Nephron progenitor cell (in vitro differentiated cells): ENCODE measurements at regions not wholly inside any gene's neighbourhood (a gene's known extent, or its start where the extent isn't known, plus 50 kb on each side); places are given as distances from the start of the nearest gene placed in this dataset.

Source experiments
- DNase-seq: peaks from one replicate; pipeline ENCODE4 v3.0.0; 2021
- H3K27ac Mint-ChIP-seq: 2 replicates; pipeline ENCODE4 v1.8.0; 2021; ENCODE audit warnings: mild to moderate bottlenecking, moderate library complexity, mixed read lengths
- H3K27me3 Mint-ChIP-seq: 2 replicates; pipeline ENCODE4 v1.8.0; 2021; ENCODE audit warnings: mild to moderate bottlenecking, low read depth, mixed read lengths; ENCODE audit not compliant: poor library complexity
- H3K36me3 Mint-ChIP-seq: 2 replicates; pipeline ENCODE4 v1.8.0; 2021; ENCODE audit warnings: low read depth, mixed read lengths
- H3K4me1 Mint-ChIP-seq: 2 replicates; pipeline ENCODE4 v1.8.0; 2021; ENCODE audit warnings: mixed read lengths
- H3K4me3 Mint-ChIP-seq: 2 replicates; pipeline ENCODE4 v1.8.0; 2021; ENCODE audit warnings: mild to moderate bottlenecking, moderate library complexity, mixed read lengths
- H3K9me3 Mint-ChIP-seq: 2 replicates; pipeline ENCODE4 v1.8.0; 2021; ENCODE audit warnings: mild to moderate bottlenecking, moderate library complexity, mixed read lengths
- TF ChIP-seq, protein P1 (sequence below): fragments of 200-600 bp; sonication (generic); IDR thresholded peaks from 2 replicates; pipeline ENCODE4 v1.5.0; 2021; ENCODE audit warnings: antibody characterized with exemption

DNA sequence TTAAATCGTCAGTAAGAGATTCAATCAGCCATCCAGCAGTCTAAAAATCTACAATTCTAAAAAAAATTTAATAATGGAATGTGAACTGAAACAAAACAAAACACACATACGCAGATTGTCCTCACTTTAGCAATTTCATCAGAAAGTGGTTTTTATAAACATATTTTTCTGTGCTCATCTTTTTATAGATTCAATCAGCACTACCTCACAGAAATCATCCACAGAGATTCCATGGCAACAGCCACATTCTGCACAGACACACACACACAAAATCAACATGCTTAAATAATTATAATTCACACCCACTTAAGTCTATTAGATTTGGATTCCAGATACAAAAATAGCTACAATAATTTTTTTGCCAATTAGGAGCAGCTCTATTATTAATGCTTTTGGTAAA, 149.0 kb upstream of the KCNIP4 start:
- Mint-ChIP-seq H3K9me3 (no peaks in the 10 kb centered on the region), H3K27ac (no peak overlapping the region), H3K27me3 (peaks cover 8% of the 10 kb centered on the region), H3K4me3 (no peak overlapping the region), H3K4me1 (peaks cover 11% of the 10 kb centered on the region), H3K36me3 (no peaks in the 10 kb centered on the region)
- no peak for DNase-seq
- TF ChIP-seq, protein P1, sequence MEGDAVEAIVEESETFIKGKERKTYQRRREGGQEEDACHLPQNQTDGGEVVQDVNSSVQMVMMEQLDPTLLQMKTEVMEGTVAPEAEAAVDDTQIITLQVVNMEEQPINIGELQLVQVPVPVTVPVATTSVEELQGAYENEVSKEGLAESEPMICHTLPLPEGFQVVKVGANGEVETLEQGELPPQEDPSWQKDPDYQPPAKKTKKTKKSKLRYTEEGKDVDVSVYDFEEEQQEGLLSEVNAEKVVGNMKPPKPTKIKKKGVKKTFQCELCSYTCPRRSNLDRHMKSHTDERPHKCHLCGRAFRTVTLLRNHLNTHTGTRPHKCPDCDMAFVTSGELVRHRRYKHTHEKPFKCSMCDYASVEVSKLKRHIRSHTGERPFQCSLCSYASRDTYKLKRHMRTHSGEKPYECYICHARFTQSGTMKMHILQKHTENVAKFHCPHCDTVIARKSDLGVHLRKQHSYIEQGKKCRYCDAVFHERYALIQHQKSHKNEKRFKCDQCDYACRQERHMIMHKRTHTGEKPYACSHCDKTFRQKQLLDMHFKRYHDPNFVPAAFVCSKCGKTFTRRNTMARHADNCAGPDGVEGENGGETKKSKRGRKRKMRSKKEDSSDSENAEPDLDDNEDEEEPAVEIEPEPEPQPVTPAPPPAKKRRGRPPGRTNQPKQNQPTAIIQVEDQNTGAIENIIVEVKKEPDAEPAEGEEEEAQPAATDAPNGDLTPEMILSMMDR = no peak

DNA sequence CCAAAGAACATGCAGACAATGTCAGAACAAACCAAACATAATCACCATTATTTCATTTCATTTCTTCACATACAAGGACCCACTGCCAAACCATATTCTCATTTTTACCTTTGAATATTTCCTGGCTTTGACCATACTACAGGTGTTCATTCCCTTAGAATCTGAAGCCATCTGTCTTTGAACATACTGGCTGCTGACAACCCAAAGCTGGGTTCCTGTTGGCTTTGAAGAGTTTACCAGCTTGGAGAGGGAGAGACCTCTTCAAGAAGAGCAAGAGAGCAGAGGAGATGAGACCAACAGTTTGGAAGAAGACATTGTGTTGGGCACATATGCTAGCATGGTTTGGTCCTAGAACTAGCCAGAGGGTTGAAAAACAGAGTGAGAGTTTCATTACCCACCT, 145.6 kb upstream of the KCNIP4 start:
- Mint-ChIP-seq H3K4me3 (no peak overlapping the region), H3K4me1 (peaks cover 16% of the 10 kb centered on the region), H3K27me3 (peaks cover 8% of the 10 kb centered on the region), H3K27ac (no peak overlapping the region), H3K36me3 (no peaks in the 10 kb centered on the region), H3K9me3 (no peaks in the 10 kb centered on the region)
- TF ChIP-seq, protein P1 = no peak
- DNase-seq = no peak

DNA sequence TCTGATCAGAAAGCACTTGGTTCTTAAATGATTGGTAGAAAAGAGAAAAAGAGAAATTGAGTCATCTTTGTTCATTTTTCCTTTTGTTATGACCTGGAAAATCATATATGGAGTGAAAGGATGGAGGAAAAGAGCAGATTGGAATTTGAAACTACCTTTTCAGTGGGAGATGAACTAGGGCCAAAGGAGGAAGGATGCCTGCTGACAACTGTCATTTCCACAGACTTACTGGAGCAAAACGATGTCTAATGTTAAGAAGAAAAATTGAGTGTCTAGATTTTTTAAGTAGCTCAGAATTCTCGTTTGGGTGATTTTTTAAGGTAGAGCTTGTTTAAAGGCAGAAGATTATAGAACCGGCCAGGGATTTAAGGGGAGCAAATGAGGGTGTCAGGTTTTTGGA, 144.6 kb upstream of the KCNIP4 start:
- TF ChIP-seq, protein P1 = no peak
- no peaks in the 10 kb centered on the region for H3K9me3 Mint-ChIP-seq
- no peaks in the 10 kb centered on the region for H3K36me3 Mint-ChIP-seq
- DNase-seq = no peak
- no peak overlapping the region for H3K4me3 Mint-ChIP-seq
- no peak overlapping the region for H3K27ac Mint-ChIP-seq
- H3K4me1 Mint-ChIP-seq = peaks cover 16% of the 10 kb centered on the region
- H3K27me3 Mint-ChIP-seq = peaks cover 8% of the 10 kb centered on the region

DNA sequence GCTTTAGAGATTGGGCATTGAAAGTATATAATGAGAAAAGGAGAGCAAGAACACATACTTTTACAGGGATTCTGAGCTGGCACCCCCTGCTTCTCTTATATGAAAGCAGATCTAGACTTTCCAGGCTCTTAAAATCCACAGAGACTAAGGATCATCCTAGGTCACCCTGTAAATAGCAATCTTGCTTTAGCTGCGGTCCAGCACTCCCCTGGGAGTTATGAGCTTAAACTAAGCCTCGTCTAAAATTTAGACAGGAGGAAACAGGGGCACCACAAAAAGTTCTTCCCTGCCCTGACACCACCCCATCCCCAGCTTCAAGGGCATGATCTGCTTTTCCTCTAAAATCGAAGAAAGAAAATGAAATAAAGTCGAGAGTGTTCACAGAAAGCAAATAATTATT, 143.3 kb upstream of the KCNIP4 start:
- Mint-ChIP-seq H3K27ac (no peak overlapping the region), H3K36me3 (no peaks in the 10 kb centered on the region), H3K27me3 (peaks cover 8% of the 10 kb centered on the region), H3K4me3 (no peak overlapping the region), H3K4me1 (peaks cover 16% of the 10 kb centered on the region), H3K9me3 (peaks cover 8% of the 10 kb centered on the region)
- TF ChIP-seq, protein P1 = no peak
- DNase-seq = no peak

DNA sequence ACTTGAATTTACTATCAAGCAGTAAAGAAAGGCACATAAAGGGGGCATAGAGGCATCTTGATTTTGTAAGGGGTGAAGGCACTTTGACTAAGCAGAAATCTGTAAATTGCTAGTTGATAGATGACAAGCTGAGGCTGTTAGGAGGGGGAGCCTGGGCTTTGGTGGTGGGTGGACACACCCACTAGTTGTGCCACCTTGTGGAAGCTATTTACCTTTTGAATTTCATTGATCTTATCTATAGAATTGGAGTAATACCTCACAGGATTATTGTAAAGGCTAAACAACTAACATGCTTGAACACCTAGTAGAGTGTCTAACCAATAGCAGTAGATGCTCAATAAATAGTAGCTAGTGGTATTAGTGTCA, 142.8 kb upstream of the KCNIP4 start:
- no peak for DNase-seq
- H3K27me3 Mint-ChIP-seq = peaks cover 8% of the 10 kb centered on the region
- TF ChIP-seq, protein P1 = no peak
- H3K4me3 Mint-ChIP-seq = no peak overlapping the region
- peaks cover 16% of the 10 kb centered on the region for H3K4me1 Mint-ChIP-seq
- no peak overlapping the region for H3K27ac Mint-ChIP-seq
- H3K9me3 Mint-ChIP-seq = peaks cover 14% of the 10 kb centered on the region
- H3K36me3 Mint-ChIP-seq = no peaks in the 10 kb centered on the region

DNA sequence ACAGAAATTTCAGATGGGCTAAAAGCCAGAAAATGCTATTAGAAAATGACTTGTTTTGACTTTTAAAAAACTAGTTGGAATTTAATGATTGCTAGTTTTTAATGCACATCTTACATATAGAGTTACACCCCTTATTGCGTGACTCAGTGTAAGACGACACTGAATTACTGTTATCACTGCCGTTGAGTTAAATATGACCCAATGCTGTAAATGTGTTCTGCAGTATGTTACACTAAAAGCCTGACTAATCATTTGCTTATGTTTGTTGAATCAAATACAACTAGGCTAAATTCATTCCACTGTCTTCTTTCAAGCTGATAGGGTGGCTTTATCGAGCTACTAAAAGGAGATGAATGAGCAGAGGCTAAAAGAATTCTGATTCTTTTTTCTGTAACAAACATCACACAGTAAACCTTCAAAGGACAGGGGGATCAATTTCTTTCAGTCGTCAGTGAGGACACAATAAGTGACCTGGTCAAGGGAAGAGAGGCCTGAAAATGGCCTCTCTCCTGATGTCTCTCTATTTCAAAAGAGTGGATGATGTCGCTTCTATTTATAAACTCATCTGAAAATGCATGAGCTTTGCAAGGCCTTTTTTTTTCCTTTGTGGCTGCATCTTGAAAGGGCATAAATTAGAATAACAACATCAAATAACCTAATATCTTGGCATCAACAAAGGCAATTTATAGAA, 142.2 kb upstream of the KCNIP4 start:
- no peak overlapping the region for H3K4me3 Mint-ChIP-seq

More for the DNA sequence above, 142.2 kb upstream of the KCNIP4 start:
- Mint-ChIP-seq H3K36me3 (no peaks in the 10 kb centered on the region), H3K9me3 (peaks cover 19% of the 10 kb centered on the region), H3K27me3 (peaks cover 5% of the 10 kb centered on the region), H3K27ac (no peak overlapping the region), H3K4me1 (peaks cover 16% of the 10 kb centered on the region)
- TF ChIP-seq, protein P1 = no peak
- no peak for DNase-seq
